Hepatocyte (in vitro differentiated cells): ENCODE measurements at regions not wholly inside any gene's neighbourhood (a gene's known extent, or its start where the extent isn't known, plus 50 kb on each side); places are given as distances from the start of the nearest gene placed in this dataset.

ENCODE experiments used
- DNase-seq: peaks from one replicate; pipeline ENCODE4 v3.0.0-alpha.2; 2016; ENCODE audit warnings: low spot score
- H2AFZ ChIP-seq: fragments of 200-600 bp; sonication (generic); 2 replicates; pipeline ENCODE4 v1.6.0; 2016; ENCODE audit warnings: antibody characterized with exemption, mild to moderate bottlenecking
- H3K27ac ChIP-seq: fragments of 200-600 bp; sonication (generic); 2 replicates; pipeline ENCODE4 v1.5.1; 2016; ENCODE audit warnings: mild to moderate bottlenecking
- H3K27me3 ChIP-seq: fragments of 200-600 bp; sonication (generic); 2 replicates; pipeline ENCODE4 v1.6.1; 2016
- H3K36me3 ChIP-seq: fragments of 200-600 bp; sonication (generic); replicated peaks from 2 replicates; pipeline ENCODE4 v1.5.1; 2016; ENCODE audit warnings: low read depth; ENCODE audit not compliant: insufficient read depth
- H3K4me1 ChIP-seq: fragments of 200-600 bp; sonication (generic); 2 replicates; pipeline ENCODE4 v1.5.1; 2016; ENCODE audit warnings: mild to moderate bottlenecking, moderate library complexity; ENCODE audit not compliant: insufficient read depth
- H3K4me2 ChIP-seq: fragments of 200-600 bp; sonication (generic); 2 replicates; pipeline ENCODE4 v1.6.0; 2016
- H3K4me3 ChIP-seq: fragments of 200-600 bp; sonication (generic); 2 replicates; pipeline ENCODE4 v1.5.1; 2016; ENCODE audit warnings: mild to moderate bottlenecking
- H3K79me2 ChIP-seq: fragments of 200-600 bp; sonication (generic); 2 replicates; pipeline ENCODE4 v1.6.0; 2017; ENCODE audit warnings: mild to moderate bottlenecking
- H3K9me2 ChIP-seq: fragments of 200-600 bp; sonication (generic); replicated peaks from 2 replicates; pipeline ENCODE4 v1.6.0; 2017; ENCODE audit warnings: mild to moderate bottlenecking; ENCODE audit not compliant: insufficient read depth
- H3K9me3 ChIP-seq: fragments of 200-600 bp; sonication (generic); 2 replicates; pipeline ENCODE4 v1.5.1; 2016; ENCODE audit warnings: low read depth, mild to moderate bottlenecking
- H4K20me1 ChIP-seq: fragments of 200-600 bp; sonication (generic); 2 replicates; pipeline ENCODE4 v1.6.0; 2016; ENCODE audit warnings: mild to moderate bottlenecking; ENCODE audit not compliant: insufficient read depth, poor library complexity, severe bottlenecking
- CTCF ChIP-seq: fragments of 200-600 bp; sonication (generic); IDR thresholded peaks from 2 replicates; pipeline ENCODE4 v1.5.1; 2016; ENCODE audit warnings: antibody characterized with exemption, mild to moderate bottlenecking; ENCODE audit not compliant: poor library complexity
- EZH2 ChIP-seq: fragments of 200-600 bp; sonication (generic); IDR thresholded peaks from 2 replicates; pipeline ENCODE4 v1.6.1; 2016; ENCODE audit warnings: antibody characterized with exemption, mild to moderate bottlenecking, borderline replicate concordance
- EZH2phosphoT487 ChIP-seq: fragments of 200-600 bp; sonication (generic); IDR thresholded peaks from one replicate; pipeline ENCODE4 v1.6.1; 2018; ENCODE audit warnings: antibody characterized with exemption, mild to moderate bottlenecking, low read depth, moderate library complexity; ENCODE audit not compliant: unreplicated experiment, severe bottlenecking
- WGBS: methylation state at CpG from one replicate; pipeline ENCODE4 v1.1.6; 2016; ENCODE audit warnings: low lambda C conversion rate; ENCODE audit errors: missing lambda C conversion rate; 5-methylcytosine and 5-hydroxymethylcytosine counted together

GRCh38 chr3:2029559-2029958 lies 69.1 kb upstream of the CNTN4 start:
- Histone ChIP-seq H3K27ac (no peak overlapping the region), H3K79me2 (no peaks in the 10 kb centered on the region), H3K4me2 (no peak overlapping the region), H3K27me3 (no peaks in the 10 kb centered on the region), H3K36me3 (no peaks in the 10 kb centered on the region), H3K9me3 (no peaks in the 10 kb centered on the region), H3K4me1 (no peaks in the 10 kb centered on the region), H4K20me1 (no peaks in the 10 kb centered on the region), H2AFZ (no peak overlapping the region), H3K9me2 (no peaks in the 10 kb centered on the region), H3K4me3 (no peak overlapping the region)
- TF ChIP-seq CTCF (no peak), EZH2 (no peak), EZH2phosphoT487 (no peak)
- DNase-seq, result no peak
- WGBS, result 100% methylated on average over 3 of the region's 3 CpGs

- Histone ChIP-seq H3K36me3 (no peaks in the 10 kb centered on the region), H3K9me3 (no peaks in the 10 kb centered on the region), H3K4me1 (no peaks in the 10 kb centered on the region), H3K4me3 (no peak overlapping the region), H3K27me3 (no peaks in the 10 kb centered on the region), H3K27ac (no peak overlapping the region), H3K4me2 (no peak overlapping the region), H4K20me1 (no peaks in the 10 kb centered on the region), H2AFZ (no peak overlapping the region), H3K79me2 (no peaks in the 10 kb centered on the region), H3K9me2 (no peaks in the 10 kb centered on the region)
- 94% methylated on average over 4 of the region's 4 CpGs for WGBS
- peak; percentile 8 for DNase-seq
- TF ChIP-seq EZH2 (no peak), EZH2phosphoT487 (no peak), CTCF (no peak)
Measured at GRCh38 chr3:2036076-2036475, 62.6 kb upstream of the CNTN4 start.

- no peak overlapping the region for H3K4me3 ChIP-seq
Measured at GRCh38 chr3:2041931-2042330, 56.7 kb upstream of the CNTN4 start.

More at GRCh38 chr3:2041931-2042330, 56.7 kb upstream of the CNTN4 start:
- no peaks in the 10 kb centered on the region for H3K36me3 ChIP-seq
- H4K20me1 ChIP-seq, result no peaks in the 10 kb centered on the region
- H3K27me3 ChIP-seq, result no peaks in the 10 kb centered on the region
- WGBS, result 92% methylated on average over 3 of the region's 3 CpGs
- no peak overlapping the region for H3K4me2 ChIP-seq
- no peak overlapping the region for H2AFZ ChIP-seq
- no peaks in the 10 kb centered on the region for H3K9me2 ChIP-seq
- TF ChIP-seq EZH2phosphoT487 (no peak), EZH2 (no peak), CTCF (no peak)
- H3K79me2 ChIP-seq, result no peaks in the 10 kb centered on the region
- H3K9me3 ChIP-seq, result no peaks in the 10 kb centered on the region
- no peak for DNase-seq
- no peaks in the 10 kb centered on the region for H3K4me1 ChIP-seq
- H3K27ac ChIP-seq, result no peak overlapping the region
